ENCODE measurements at regions not wholly inside any gene's neighbourhood (a gene's known extent, or its start where the extent isn't known, plus 50 kb on each side); places are given as distances from the start of the nearest gene placed in this dataset.

DNA sequence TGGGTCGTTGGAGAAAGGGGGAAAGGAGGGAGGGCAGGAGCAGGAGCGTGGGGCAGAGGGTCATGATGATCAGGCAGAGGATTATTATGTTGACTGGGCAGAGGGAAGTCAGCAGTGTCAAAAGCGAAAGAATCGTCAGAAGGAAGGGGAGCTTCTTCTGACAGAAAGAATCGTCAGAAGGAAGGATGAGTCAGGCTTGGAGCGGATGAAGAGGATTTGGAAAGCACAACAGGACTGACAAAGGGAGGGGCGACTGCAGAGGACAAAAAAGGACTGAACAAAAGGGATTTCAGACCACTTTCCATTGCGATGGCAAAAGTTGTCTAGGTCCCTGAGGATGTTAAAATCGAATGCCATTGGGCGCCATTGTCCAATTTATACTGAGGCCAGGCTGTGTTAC lies 1053.5 kb downstream of the SI start (continued):
- TF ChIP-seq, protein P1, sequence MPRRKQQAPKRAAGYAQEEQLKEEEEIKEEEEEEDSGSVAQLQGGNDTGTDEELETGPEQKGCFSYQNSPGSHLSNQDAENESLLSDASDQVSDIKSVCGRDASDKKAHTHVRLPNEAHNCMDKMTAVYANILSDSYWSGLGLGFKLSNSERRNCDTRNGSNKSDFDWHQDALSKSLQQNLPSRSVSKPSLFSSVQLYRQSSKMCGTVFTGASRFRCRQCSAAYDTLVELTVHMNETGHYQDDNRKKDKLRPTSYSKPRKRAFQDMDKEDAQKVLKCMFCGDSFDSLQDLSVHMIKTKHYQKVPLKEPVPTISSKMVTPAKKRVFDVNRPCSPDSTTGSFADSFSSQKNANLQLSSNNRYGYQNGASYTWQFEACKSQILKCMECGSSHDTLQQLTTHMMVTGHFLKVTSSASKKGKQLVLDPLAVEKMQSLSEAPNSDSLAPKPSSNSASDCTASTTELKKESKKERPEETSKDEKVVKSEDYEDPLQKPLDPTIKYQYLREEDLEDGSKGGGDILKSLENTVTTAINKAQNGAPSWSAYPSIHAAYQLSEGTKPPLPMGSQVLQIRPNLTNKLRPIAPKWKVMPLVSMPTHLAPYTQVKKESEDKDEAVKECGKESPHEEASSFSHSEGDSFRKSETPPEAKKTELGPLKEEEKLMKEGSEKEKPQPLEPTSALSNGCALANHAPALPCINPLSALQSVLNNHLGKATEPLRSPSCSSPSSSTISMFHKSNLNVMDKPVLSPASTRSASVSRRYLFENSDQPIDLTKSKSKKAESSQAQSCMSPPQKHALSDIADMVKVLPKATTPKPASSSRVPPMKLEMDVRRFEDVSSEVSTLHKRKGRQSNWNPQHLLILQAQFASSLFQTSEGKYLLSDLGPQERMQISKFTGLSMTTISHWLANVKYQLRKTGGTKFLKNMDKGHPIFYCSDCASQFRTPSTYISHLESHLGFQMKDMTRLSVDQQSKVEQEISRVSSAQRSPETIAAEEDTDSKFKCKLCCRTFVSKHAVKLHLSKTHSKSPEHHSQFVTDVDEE (CRISPR knock-in tag; IDR thresholded peaks at IDR 0.05) = no peak
- TF ChIP-seq ISL1 (CRISPR knock-in tag; IDR thresholded peaks at IDR 0.05) = no peak
- no peak for TF ChIP-seq ZFP3 (CRISPR knock-in tag; IDR thresholded peaks at IDR 0.05)
- no peak for TF ChIP-seq ZNF8 (CRISPR knock-in tag; IDR thresholded peaks at IDR 0.05)
- no peak for TF ChIP-seq ZC3H10 (CRISPR knock-in tag; IDR thresholded peaks at IDR 0.05)
- TF ChIP-seq ARNTL (CRISPR knock-in tag; IDR thresholded peaks at IDR 0.05; ENCODE audit: borderline replicate concordance, low read depth) = no peak

DNA sequence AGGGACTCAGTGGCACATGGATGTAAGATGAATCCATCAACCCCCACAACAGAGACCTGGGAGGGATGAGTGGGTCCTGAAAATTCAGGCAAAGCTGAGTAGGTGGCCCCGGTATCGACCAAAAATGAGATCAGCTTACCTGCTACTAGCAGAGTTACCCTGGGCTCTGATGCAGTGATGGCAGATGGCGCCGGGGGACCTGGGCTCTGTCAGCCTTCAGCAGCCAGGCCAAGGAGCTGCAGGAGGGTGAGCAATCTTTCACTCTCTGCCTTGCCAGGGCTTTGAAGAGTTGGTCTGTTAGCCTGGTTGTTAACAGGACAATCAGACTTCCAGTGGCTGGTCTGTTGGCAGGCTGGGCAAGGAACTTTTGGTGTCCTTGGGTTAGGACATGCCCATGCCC lies 1054.8 kb downstream of the SI start:
- TF ChIP-seq ZC3H10 (CRISPR knock-in tag; IDR thresholded peaks at IDR 0.05) = no peak
- TF ChIP-seq, protein P2, sequence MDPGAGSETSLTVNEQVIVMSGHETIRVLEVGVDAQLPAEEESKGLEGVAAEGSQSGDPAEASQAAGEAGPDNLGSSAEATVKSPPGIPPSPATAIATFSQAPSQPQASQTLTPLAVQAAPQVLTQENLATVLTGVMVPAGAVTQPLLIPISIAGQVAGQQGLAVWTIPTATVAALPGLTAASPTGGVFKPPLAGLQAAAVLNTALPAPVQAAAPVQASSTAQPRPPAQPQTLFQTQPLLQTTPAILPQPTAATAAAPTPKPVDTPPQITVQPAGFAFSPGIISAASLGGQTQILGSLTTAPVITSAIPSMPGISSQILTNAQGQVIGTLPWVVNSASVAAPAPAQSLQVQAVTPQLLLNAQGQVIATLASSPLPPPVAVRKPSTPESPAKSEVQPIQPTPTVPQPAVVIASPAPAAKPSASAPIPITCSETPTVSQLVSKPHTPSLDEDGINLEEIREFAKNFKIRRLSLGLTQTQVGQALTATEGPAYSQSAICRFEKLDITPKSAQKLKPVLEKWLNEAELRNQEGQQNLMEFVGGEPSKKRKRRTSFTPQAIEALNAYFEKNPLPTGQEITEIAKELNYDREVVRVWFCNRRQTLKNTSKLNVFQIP (CRISPR knock-in tag; IDR thresholded peaks at IDR 0.05; ENCODE audit: borderline replicate concordance, low read depth) = no peak
- no peak for TF ChIP-seq RARB (CRISPR knock-in tag; IDR thresholded peaks at IDR 0.05)
- TF ChIP-seq ISL1 (CRISPR knock-in tag; IDR thresholded peaks at IDR 0.05) = no peak
- no peak for TF ChIP-seq OSR1 (CRISPR knock-in tag; IDR thresholded peaks at IDR 0.05)
- TF ChIP-seq ZFP30 (CRISPR knock-in tag; IDR thresholded peaks at IDR 0.05) = no peak
- no peak for TF ChIP-seq ESRRG (CRISPR knock-in tag; IDR thresholded peaks at IDR 0.05)
- TF ChIP-seq GLIS3 (CRISPR knock-in tag; IDR thresholded peaks at IDR 0.05) = no peak
- no peak for TF ChIP-seq TCF4 (CRISPR knock-in tag; IDR thresholded peaks at IDR 0.05; ENCODE audit: borderline replicate concordance)
- TF ChIP-seq ZNF8 (CRISPR knock-in tag; IDR thresholded peaks at IDR 0.05) = no peak
- no peak for ATAC-seq

DNA sequence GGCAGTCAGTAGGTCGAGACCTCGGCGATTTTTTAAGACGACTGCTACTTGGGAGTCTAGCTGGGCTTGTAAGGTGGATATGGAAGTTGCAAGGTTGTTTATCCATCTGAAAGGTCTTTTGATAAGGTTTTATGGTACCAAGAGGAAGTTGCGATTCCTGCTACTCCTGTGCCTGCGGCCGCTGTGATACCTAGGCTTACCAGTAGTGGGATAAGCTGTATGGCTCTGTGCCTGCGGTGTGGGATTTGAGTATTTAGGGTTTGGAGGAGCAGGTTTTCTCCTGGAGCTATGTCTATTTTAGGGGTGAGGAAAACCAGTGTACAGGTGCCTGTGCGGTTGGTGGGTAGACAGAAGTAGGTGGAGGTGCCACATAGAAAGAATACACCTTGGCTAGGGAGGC lies 1059.8 kb downstream of the SI start:
- TF ChIP-seq, protein P3, sequence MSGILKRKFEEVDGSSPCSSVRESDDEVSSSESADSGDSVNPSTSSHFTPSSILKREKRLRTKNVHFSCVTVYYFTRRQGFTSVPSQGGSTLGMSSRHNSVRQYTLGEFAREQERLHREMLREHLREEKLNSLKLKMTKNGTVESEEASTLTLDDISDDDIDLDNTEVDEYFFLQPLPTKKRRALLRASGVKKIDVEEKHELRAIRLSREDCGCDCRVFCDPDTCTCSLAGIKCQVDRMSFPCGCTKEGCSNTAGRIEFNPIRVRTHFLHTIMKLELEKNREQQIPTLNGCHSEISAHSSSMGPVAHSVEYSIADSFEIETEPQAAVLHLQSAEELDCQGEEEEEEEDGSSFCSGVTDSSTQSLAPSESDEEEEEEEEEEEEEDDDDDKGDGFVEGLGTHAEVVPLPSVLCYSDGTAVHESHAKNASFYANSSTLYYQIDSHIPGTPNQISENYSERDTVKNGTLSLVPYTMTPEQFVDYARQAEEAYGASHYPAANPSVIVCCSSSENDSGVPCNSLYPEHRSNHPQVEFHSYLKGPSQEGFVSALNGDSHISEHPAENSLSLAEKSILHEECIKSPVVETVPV (CRISPR knock-in tag; IDR thresholded peaks at IDR 0.05) = no peak
- no peak for TF ChIP-seq ZFP30 (CRISPR knock-in tag; IDR thresholded peaks at IDR 0.05)
- no peak for TF ChIP-seq ISL1 (CRISPR knock-in tag; IDR thresholded peaks at IDR 0.05)
- TF ChIP-seq, protein P4, sequence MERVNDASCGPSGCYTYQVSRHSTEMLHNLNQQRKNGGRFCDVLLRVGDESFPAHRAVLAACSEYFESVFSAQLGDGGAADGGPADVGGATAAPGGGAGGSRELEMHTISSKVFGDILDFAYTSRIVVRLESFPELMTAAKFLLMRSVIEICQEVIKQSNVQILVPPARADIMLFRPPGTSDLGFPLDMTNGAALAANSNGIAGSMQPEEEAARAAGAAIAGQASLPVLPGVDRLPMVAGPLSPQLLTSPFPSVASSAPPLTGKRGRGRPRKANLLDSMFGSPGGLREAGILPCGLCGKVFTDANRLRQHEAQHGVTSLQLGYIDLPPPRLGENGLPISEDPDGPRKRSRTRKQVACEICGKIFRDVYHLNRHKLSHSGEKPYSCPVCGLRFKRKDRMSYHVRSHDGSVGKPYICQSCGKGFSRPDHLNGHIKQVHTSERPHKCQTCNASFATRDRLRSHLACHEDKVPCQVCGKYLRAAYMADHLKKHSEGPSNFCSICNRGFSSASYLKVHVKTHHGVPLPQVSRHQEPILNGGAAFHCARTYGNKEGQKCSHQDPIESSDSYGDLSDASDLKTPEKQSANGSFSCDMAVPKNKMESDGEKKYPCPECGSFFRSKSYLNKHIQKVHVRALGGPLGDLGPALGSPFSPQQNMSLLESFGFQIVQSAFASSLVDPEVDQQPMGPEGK (CRISPR knock-in tag; IDR thresholded peaks at IDR 0.05; ENCODE audit: borderline replicate concordance) = no peak
- TF ChIP-seq ARNTL (CRISPR knock-in tag; IDR thresholded peaks at IDR 0.05; ENCODE audit: borderline replicate concordance, low read depth) = no peak
- no peak for TF ChIP-seq CSDC2 (CRISPR knock-in tag; IDR thresholded peaks at IDR 0.05)
- TF ChIP-seq ESRRG (CRISPR knock-in tag; IDR thresholded peaks at IDR 0.05) = no peak
- no peak for TF ChIP-seq TOX (CRISPR knock-in tag; IDR thresholded peaks at IDR 0.05; ENCODE audit: borderline replicate concordance)
- TF ChIP-seq BACH2 (CRISPR knock-in tag; IDR thresholded peaks at IDR 0.05; ENCODE audit: borderline replicate concordance) = no peak
- TF ChIP-seq, protein P1 (CRISPR knock-in tag; IDR thresholded peaks at IDR 0.05) = no peak
- no peak for TF ChIP-seq ZNF70 (CRISPR knock-in tag; IDR thresholded peaks at IDR 0.05)
- TF ChIP-seq TCF4 (CRISPR knock-in tag; IDR thresholded peaks at IDR 0.05; ENCODE audit: borderline replicate concordance) = no peak
- TF ChIP-seq SNAI2 (CRISPR knock-in tag; IDR thresholded peaks at IDR 0.05) = no peak
- no peak for TF ChIP-seq ZFP3 (CRISPR knock-in tag; IDR thresholded peaks at IDR 0.05)
- TF ChIP-seq PPARA (CRISPR knock-in tag; IDR thresholded peaks at IDR 0.05; ENCODE audit: borderline replicate concordance) = no peak
- TF ChIP-seq ZC3H10 (CRISPR knock-in tag; IDR thresholded peaks at IDR 0.05) = no peak
- TF ChIP-seq, protein P2 (CRISPR knock-in tag; IDR thresholded peaks at IDR 0.05; ENCODE audit: borderline replicate concordance, low read depth) = no peak
- TF ChIP-seq ZNF565 (CRISPR knock-in tag; conservative IDR thresholded peaks at IDR 0.05; ENCODE audit: low read depth) = no peak
- no peak for TF ChIP-seq OSR1 (CRISPR knock-in tag; IDR thresholded peaks at IDR 0.05)
- no peak for ATAC-seq
